Transverse colon (tissue), 4 donors: ENCODE measurements at regions not wholly inside any gene's neighbourhood (a gene's known extent, or its start where the extent isn't known, plus 50 kb on each side); places are given as distances from the start of the nearest gene placed in this dataset.

Experiments
- DNase-seq: peaks from one replicate; pipeline ENCODE4 v3.0.0-alpha.2; 2019
- H3K27ac ChIP-seq, 4 donors: fragments of 200-600 bp; sonication (generic); 2 replicates each; pipeline ENCODE4 v1.5.1; 2016 to 2018; ENCODE audit warnings: inconsistent platforms in 4 of 4
- H3K27me3 ChIP-seq: fragments of 200-600 bp; sonication (generic); 2 replicates; pipeline ENCODE4 v1.5.1; 2017; ENCODE audit warnings: inconsistent platforms
- H3K36me3 ChIP-seq, 4 donors: fragments of 200-600 bp; sonication (generic); 2 replicates each; pipeline ENCODE4 v1.5.1; 2017 to 2019; ENCODE audit warnings: inconsistent platforms in 4 of 4
- H3K4me1 ChIP-seq, 4 donors: fragments of 200-600 bp; sonication (generic); 2 replicates each; pipeline ENCODE4 v1.5.1; 2017 to 2020; ENCODE audit warnings: inconsistent platforms in 4 of 4
- H3K4me3 ChIP-seq, 4 donors: fragments of 200-600 bp; sonication (generic); 1 replicate in 1 of 4; 2 replicates in 3 of 4; pipeline versions ENCODE4 v1.5.1 to v1.6.1; 2017 to 2019; ENCODE audit warnings: inconsistent platforms in 4 of 4
- H3K9me3 ChIP-seq, 2 donors: fragments of 200-600 bp; sonication (generic); 2 replicates each; pipeline ENCODE4 v1.5.1; 2017 to 2019; ENCODE audit warnings: inconsistent platforms in 2 of 2
- EP300 ChIP-seq: sonication (generic); formaldehyde crosslinking; IDR thresholded peaks from one replicate; pipeline ENCODE4 v1.6.1; 2017; ENCODE audit warnings: antibody characterized with exemption, low read depth
- POLR2A ChIP-seq: fragments of 450-650 bp; IDR thresholded peaks from one replicate; pipeline ENCODE4 v1.6.1; 2016; ENCODE audit warnings: antibody characterized with exemption, mild to moderate bottlenecking, moderate library complexity
- POLR2AphosphoS5 ChIP-seq, 3 donors: sonication (generic); formaldehyde crosslinking; IDR thresholded peaks; one replicate each; pipeline ENCODE4 v1.6.1; 2016; ENCODE audit warnings: antibody characterized with exemption in 3 of 3
- WGBS, 2 donors: methylation state at CpG; one replicate each; pipeline ENCODE4 v1.1.5; 2018; ENCODE audit warnings: low coverage in 1 of 2; 5-methylcytosine and 5-hydroxymethylcytosine counted together
- in situ Hi-C, 4 donors: fragments of 200-750 bp; cut with MboI; loops; one replicate each; pipeline versions ENCODE4 v1.15.0 to v1.15.1; 2017; ENCODE audit warnings: low sequenced_read_pairs in 3 of 4, low pct_ligation_motif_present in 1 of 4, low pct_unique_long_range_greater_than_20kb in 1 of 4
- intact Hi-C: fragments of 100-400 bp; cut with DNase I; formaldehyde crosslinking; loops from one replicate; pipeline ENCODE4 v1.15.1; 2023; ENCODE audit warnings: low total_unique reads
- TF ChIP-seq, protein P1 (sequence below), 5 experiments: fragments of 200-600 bp in 3 of 5; fragments of 450-650 bp in 2 of 5; sonication (generic) in 3 of 5; IDR thresholded peaks; 1 replicate in 2 of 5; 2 replicates in 3 of 5; pipeline ENCODE4 v1.5.1; 2016 to 2017; ENCODE audit warnings: antibody characterized with exemption in 5 of 5, inconsistent platforms in 3 of 5, mild to moderate bottlenecking in 2 of 5, moderate library complexity in 1 of 5

- Histone ChIP-seq H3K9me3 (no peaks in the 10 kb centered on the region), H3K27me3 (no peaks in the 10 kb centered on the region), H3K4me1 (no peaks in the 10 kb centered on the region), H3K27ac (no peak overlapping the region), H3K36me3 (no peaks in the 10 kb centered on the region), H3K4me3 (no peak overlapping the region)
- in situ Hi-C loops, result no loop called here
- no peak for TF ChIP-seq POLR2A
- TF ChIP-seq, protein P1, sequence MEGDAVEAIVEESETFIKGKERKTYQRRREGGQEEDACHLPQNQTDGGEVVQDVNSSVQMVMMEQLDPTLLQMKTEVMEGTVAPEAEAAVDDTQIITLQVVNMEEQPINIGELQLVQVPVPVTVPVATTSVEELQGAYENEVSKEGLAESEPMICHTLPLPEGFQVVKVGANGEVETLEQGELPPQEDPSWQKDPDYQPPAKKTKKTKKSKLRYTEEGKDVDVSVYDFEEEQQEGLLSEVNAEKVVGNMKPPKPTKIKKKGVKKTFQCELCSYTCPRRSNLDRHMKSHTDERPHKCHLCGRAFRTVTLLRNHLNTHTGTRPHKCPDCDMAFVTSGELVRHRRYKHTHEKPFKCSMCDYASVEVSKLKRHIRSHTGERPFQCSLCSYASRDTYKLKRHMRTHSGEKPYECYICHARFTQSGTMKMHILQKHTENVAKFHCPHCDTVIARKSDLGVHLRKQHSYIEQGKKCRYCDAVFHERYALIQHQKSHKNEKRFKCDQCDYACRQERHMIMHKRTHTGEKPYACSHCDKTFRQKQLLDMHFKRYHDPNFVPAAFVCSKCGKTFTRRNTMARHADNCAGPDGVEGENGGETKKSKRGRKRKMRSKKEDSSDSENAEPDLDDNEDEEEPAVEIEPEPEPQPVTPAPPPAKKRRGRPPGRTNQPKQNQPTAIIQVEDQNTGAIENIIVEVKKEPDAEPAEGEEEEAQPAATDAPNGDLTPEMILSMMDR (IDR thresholded peaks at IDR 0.05), result no peak
- TF ChIP-seq POLR2AphosphoS5 (IDR thresholded peaks at IDR 0.05), result no peak
- TF ChIP-seq EP300, result no peak
- intact Hi-C loops, result no loop called here
- DNase-seq, result no peak
- WGBS, 2 donors, result 45% methylated on average over 1 of the region's 1 CpG; no CpG with 5 or more reads in 1 of the 2 donors
Observed at GRCh38 chr11:39149214-39149613, 2310.2 kb downstream of the LRRC4C start.

- Histone ChIP-seq H3K27me3 (no peaks in the 10 kb centered on the region), H3K9me3 (no peaks in the 10 kb centered on the region), H3K4me3 (no peak overlapping the region), H3K27ac (no peak overlapping the region), H3K36me3 (no peaks in the 10 kb centered on the region), H3K4me1 (no peaks in the 10 kb centered on the region)
- TF ChIP-seq POLR2AphosphoS5 (IDR thresholded peaks at IDR 0.05), result no peak
- TF ChIP-seq POLR2A, result no peak
- no peak for TF ChIP-seq EP300
- TF ChIP-seq, protein P1 (IDR thresholded peaks at IDR 0.05), result no peak
- in situ Hi-C loops (no loop called here), intact Hi-C loops (no loop called here)
- WGBS, 2 donors, result 63 to 72% methylated on average over 2 of the region's 2 CpGs
- no peak for DNase-seq
Observed at GRCh38 chr11:39145346-39145745, 2314.1 kb downstream of the LRRC4C start.

GRCh38 chr11:39144351-39145130 lies 2314.9 kb downstream of the LRRC4C start:
- H3K27me3 ChIP-seq, result no peaks in the 10 kb centered on the region
- no peak overlapping the region for H3K27ac ChIP-seq
- WGBS, 2 donors, result 86 to 88% methylated on average over 3 of the region's 3 CpGs
- H3K9me3 ChIP-seq, result no peaks in the 10 kb centered on the region
- DNase-seq, result no peak
- no peaks in the 10 kb centered on the region for H3K4me1 ChIP-seq
- in situ Hi-C loops, result no loop called here
- H3K36me3 ChIP-seq, result no peaks in the 10 kb centered on the region
- TF ChIP-seq, protein P1 (IDR thresholded peaks at IDR 0.05), result no peak
- TF ChIP-seq EP300, result no peak
- no peak for TF ChIP-seq POLR2AphosphoS5 (IDR thresholded peaks at IDR 0.05)
- no peak for TF ChIP-seq POLR2A
- intact Hi-C loops, result no loop called here
- H3K4me3 ChIP-seq, result no peak overlapping the region

GRCh38 chr11:39139581-39139980 lies 2319.9 kb downstream of the LRRC4C start:
- no peak overlapping the region for H3K4me3 ChIP-seq
- WGBS, 2 donors, result 55 to 65% methylated on average over 3 of the region's 3 CpGs
- in situ Hi-C loops, result no loop called here

More at GRCh38 chr11:39139581-39139980, 2319.9 kb downstream of the LRRC4C start:
- Histone ChIP-seq H3K27me3 (no peaks in the 10 kb centered on the region), H3K27ac (no peak overlapping the region), H3K4me1 (no peaks in the 10 kb centered on the region), H3K36me3 (no peaks in the 10 kb centered on the region), H3K9me3 (no peaks in the 10 kb centered on the region)
- no peak for TF ChIP-seq POLR2A
- no peak for TF ChIP-seq EP300
- TF ChIP-seq POLR2AphosphoS5 (IDR thresholded peaks at IDR 0.05), result no peak
- TF ChIP-seq, protein P1 (IDR thresholded peaks at IDR 0.05), result no peak
- DNase-seq, result no peak
- intact Hi-C loops, result no loop called here
